BE2C (cell line): ENCODE measurements at regions not wholly inside any gene's neighbourhood (a gene's known extent, or its start where the extent isn't known, plus 50 kb on each side); places are given as distances from the start of the nearest gene placed in this dataset.

Source experiments
- DNase-seq: peaks from one replicate; pipeline ENCODE4 v3.0.0-alpha.2; 2020
- H3K27me3 ChIP-seq: fragments of 250-450 bp; sonication (Bioruptor Pico); 2 replicates; pipeline ENCODE4 v1.5.1; 2020; ENCODE audit warnings: mild to moderate bottlenecking
- H3K36me3 ChIP-seq: fragments of 250-450 bp; sonication (Bioruptor Pico); 2 replicates; pipeline ENCODE4 v1.5.1; 2020; ENCODE audit warnings: mild to moderate bottlenecking
- H3K4me1 ChIP-seq: fragments of 250-450 bp; sonication (Bioruptor Pico); 2 replicates; pipeline ENCODE4 v1.5.1; 2020
- H3K4me3 ChIP-seq: 2 replicates; pipeline ENCODE4 v1.5.1; 2011; ENCODE audit warnings: low read depth, low read length
- H3K9me3 ChIP-seq: fragments of 250-450 bp; sonication (Bioruptor Pico); 2 replicates; pipeline ENCODE4 v1.5.1; 2020
- TF ChIP-seq, protein P1 (sequence below): IDR thresholded peaks from 2 replicates; pipeline ENCODE4 v1.5.1; 2012; ENCODE audit warnings: mild to moderate bottlenecking, low read depth, low read length

DNA sequence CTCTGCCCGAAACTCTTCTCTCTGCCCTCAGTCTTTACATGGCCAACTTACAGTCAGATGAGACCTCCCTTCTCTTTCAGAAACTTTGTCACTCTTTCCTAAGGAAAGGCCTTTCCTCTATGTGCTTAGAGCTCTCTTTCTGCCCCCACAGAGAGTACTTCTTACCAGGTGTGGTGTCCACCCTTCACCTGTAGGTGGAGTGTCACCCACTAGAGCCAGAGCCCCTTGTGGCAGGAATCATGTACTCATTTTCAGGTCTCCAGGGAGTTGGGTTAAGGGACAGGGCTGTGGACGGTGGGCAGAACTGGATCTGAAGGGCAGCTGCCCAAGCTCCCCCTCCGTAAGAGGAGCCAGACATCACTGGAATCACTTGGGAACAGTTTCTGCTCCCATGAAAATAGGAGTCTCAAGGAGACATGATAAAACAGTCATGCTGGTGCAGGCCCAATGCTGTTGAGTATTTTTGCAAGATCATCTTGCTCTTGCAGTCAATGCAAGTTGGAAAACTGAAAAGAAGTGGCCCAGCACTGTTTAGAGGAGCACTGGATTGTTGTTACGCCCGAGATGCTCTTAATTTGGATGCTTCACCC, 436.7 kb downstream of the ZSWIM6 start:
- peaks cover 20% of the 10 kb centered on the region for H3K27me3 ChIP-seq
- TF ChIP-seq, protein P1, sequence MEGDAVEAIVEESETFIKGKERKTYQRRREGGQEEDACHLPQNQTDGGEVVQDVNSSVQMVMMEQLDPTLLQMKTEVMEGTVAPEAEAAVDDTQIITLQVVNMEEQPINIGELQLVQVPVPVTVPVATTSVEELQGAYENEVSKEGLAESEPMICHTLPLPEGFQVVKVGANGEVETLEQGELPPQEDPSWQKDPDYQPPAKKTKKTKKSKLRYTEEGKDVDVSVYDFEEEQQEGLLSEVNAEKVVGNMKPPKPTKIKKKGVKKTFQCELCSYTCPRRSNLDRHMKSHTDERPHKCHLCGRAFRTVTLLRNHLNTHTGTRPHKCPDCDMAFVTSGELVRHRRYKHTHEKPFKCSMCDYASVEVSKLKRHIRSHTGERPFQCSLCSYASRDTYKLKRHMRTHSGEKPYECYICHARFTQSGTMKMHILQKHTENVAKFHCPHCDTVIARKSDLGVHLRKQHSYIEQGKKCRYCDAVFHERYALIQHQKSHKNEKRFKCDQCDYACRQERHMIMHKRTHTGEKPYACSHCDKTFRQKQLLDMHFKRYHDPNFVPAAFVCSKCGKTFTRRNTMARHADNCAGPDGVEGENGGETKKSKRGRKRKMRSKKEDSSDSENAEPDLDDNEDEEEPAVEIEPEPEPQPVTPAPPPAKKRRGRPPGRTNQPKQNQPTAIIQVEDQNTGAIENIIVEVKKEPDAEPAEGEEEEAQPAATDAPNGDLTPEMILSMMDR, result peak; percentile 96
- no peaks in the 10 kb centered on the region for H3K4me1 ChIP-seq
- DNase-seq, result peak; percentile 57
- H3K36me3 ChIP-seq, result no peaks in the 10 kb centered on the region
- no peaks in the 10 kb centered on the region for H3K9me3 ChIP-seq
- no peak overlapping the region for H3K4me3 ChIP-seq

DNA sequence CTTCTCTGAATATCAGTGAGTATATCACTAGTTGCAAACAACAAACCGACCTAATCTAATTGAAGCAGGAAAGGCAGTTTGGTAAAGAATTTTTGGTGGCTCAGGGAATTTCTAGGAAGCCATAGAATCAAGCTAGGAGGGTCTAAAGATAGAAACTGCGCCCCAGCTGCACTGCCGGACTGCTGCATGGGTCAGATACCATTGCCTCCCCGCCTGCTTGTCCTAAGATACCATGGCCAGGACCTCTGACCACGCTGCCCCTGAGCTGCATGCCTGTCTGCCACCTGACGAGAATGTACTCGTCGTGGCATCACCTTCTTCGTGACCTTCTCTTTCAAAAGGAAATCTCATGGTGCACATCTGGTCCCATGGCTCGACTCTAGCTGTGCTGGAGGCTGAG, 439.0 kb downstream of the ZSWIM6 start:
- Histone ChIP-seq H3K4me3 (no peak overlapping the region), H3K4me1 (no peaks in the 10 kb centered on the region), H3K36me3 (no peaks in the 10 kb centered on the region), H3K27me3 (peaks cover 39% of the 10 kb centered on the region), H3K9me3 (no peaks in the 10 kb centered on the region)
- TF ChIP-seq, protein P1, result no peak
- DNase-seq, result no peak

DNA sequence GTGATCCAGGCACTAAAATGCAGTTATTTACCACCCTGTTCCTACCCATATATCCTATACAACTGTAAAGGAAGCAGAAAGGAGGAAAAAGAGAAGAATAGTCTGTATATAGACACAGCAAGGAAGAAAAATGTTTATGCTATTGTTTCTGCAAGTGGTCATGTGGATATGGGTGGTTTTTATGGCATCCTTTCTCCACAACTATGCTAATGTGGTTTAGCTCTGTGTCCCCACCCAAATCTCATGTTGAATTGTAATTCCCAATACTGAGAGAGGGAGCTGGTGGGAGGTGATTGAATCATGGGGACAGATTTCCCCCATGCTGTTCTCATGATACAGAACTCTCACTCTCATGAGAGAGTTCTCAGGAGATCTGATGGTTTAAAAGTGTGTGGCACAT, 439.8 kb downstream of the ZSWIM6 start:
- Histone ChIP-seq H3K27me3 (peaks cover 47% of the 10 kb centered on the region), H3K4me3 (no peak overlapping the region), H3K9me3 (no peaks in the 10 kb centered on the region), H3K4me1 (no peaks in the 10 kb centered on the region), H3K36me3 (no peaks in the 10 kb centered on the region)
- DNase-seq, result no peak
- TF ChIP-seq, protein P1, result no peak

DNA sequence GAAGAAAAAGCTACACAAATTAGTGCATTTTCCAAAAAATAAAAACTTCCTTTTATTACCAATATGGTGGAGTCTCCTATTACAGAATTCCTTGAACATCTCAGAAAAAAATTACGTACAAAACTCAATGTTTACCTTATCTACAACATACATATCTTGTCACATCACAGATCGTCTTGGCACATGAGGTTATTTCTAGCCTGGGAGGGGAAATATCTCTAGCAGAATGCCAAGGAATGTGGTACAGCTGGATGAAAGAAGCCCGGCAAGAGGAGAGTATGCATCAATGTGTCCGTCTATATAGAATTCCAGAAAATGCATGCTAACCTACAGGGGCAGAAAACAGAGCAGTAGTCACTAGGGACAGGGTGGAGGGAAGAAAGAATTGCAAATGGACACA, 443.8 kb downstream of the ZSWIM6 start:
- TF ChIP-seq, protein P1, result no peak
- H3K4me1 ChIP-seq, result no peaks in the 10 kb centered on the region
- H3K9me3 ChIP-seq, result no peaks in the 10 kb centered on the region

DNA sequence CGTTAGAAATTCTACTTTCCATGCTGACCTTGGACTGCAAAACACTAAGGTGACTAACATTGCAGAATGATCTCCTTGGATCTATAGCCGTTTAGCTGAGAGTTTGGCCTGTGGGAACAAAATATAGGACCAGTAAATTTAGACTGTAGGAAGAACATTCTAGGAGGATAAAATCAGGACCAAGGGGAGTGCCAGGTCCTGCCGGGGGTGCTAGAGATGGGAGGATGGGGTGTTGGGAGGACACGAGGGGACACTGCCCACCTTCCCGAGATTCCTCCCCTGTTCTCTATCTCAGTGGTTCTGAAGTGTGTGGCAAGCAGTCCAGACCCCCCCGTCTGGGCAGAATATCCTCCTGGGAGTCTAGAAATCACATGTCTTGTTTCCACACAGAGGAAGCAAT, 445.2 kb downstream of the ZSWIM6 start:
- Histone ChIP-seq H3K27me3 (peaks cover 29% of the 10 kb centered on the region), H3K4me1 (no peaks in the 10 kb centered on the region), H3K36me3 (no peaks in the 10 kb centered on the region), H3K9me3 (no peaks in the 10 kb centered on the region), H3K4me3 (no peak overlapping the region)
- no peak for DNase-seq
- TF ChIP-seq, protein P1, result no peak

More for the DNA sequence above, 443.8 kb downstream of the ZSWIM6 start:
- Histone ChIP-seq H3K36me3 (no peaks in the 10 kb centered on the region), H3K27me3 (peaks cover 38% of the 10 kb centered on the region), H3K4me3 (no peak overlapping the region)
- DNase-seq, result no peak

DNA sequence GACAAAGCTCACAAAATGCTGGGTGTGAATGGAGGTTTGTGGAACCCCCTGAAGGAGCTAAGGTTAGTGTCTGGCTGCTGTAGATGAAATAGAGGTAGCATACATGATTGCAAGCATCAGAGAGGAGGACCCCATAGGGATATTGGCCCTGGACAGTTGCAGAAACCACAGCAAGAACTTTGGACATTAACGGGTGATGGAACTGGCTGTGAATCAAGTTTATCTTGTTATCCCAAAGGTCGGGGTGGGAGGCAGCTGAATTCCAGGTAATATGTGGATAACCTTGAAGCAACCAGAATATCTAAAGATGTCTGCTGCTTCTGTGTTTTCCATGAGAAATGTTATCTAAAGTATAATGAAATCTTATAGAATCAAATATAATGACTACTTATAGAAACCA, 447.7 kb downstream of the ZSWIM6 start:
- no peaks in the 10 kb centered on the region for H3K4me1 ChIP-seq
- TF ChIP-seq, protein P1, result no peak
- H3K9me3 ChIP-seq, result no peaks in the 10 kb centered on the region
- no peak overlapping the region for H3K4me3 ChIP-seq
- H3K27me3 ChIP-seq, result peaks cover 21% of the 10 kb centered on the region
- H3K36me3 ChIP-seq, result no peaks in the 10 kb centered on the region
- no peak for DNase-seq
